HS-5 (cell line): ENCODE measurements at regions not wholly inside any gene's neighbourhood (a gene's known extent, or its start where the extent isn't known, plus 50 kb on each side); places are given as distances from the start of the nearest gene placed in this dataset.
"Not testable (repeated sequence)": the region's sequence is repeated elsewhere in the genome, so short reads cannot be mapped to it uniquely, and the experiment has no call there.

Experiments used
- DNase-seq: peaks from one replicate; pipeline ENCODE4 v3.0.0-alpha.2; 2012; ENCODE audit warnings: low read depth

DNA sequence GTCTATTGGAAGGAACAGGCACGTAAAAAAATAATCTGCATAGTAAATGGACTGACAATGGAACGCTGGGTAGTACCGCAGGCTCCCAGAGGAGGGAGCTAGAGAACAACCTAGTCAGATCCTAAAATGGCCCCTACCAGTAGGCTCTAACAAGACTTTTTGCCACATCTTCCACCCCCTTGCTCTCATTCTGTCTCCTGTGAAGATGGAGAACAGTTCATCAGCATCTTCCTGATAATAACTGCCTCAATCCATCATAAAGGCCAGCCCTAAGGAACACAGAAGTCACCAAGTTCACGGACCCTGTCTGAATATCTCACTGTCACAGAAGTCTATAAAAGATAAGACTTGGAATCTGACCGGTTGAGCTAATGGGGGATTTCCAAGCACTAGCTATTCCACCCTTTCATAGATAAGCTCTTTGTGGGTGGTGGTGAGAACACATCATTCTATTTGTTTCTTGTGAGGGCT lies 133.4 kb downstream of the SLC1A3 start:
- no peak for DNase-seq

DNA sequence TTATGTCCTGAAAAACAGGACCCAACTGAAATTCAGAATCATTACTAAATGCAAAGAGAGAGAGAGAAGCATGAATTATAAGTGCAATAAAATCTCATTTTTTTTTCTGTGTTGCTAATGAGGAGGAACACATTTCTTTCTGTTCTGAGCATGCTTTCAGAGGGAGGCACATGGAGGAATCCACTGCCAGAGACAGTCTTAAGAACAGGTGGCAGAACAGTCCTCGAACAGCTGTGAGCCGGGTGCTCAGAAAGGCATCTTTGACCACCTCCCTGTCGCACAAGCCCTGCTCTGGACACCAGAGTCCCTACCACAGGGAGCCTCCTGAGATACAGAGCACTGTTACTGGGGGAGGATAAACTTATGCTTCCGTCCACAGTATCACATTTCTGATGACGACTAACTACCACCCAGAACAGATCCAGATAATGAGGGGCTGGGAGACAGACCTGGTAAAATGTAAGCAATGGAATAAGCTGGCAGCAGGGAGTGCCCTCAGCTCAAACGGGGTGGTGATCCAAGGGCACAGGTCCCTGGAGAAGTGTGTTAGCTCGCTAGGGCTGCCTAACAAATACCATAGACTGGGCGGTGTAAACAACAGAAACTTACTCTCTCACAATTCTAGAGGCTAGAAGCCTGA lies 134.0 kb downstream of the SLC1A3 start:
- no peak for DNase-seq

DNA sequence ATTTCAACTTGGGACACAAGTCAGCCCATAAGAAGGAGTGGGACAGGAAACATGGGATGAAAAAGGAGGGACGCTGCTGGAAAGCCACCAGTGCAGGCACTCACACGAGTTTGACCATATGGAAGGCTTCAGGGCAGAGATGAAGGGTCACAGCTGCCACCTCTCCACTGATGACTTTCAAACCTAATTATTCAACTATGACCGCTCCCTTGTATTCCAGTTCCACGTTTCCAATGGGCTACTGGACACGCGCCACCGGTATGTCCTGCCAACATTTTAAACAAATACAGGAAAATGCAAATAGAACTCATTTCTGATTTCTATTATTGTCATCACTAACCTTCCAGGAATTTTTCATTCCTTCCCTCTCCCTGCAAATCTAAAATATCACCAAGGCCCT lies 134.7 kb downstream of the SLC1A3 start:
- DNase-seq = no peak

DNA sequence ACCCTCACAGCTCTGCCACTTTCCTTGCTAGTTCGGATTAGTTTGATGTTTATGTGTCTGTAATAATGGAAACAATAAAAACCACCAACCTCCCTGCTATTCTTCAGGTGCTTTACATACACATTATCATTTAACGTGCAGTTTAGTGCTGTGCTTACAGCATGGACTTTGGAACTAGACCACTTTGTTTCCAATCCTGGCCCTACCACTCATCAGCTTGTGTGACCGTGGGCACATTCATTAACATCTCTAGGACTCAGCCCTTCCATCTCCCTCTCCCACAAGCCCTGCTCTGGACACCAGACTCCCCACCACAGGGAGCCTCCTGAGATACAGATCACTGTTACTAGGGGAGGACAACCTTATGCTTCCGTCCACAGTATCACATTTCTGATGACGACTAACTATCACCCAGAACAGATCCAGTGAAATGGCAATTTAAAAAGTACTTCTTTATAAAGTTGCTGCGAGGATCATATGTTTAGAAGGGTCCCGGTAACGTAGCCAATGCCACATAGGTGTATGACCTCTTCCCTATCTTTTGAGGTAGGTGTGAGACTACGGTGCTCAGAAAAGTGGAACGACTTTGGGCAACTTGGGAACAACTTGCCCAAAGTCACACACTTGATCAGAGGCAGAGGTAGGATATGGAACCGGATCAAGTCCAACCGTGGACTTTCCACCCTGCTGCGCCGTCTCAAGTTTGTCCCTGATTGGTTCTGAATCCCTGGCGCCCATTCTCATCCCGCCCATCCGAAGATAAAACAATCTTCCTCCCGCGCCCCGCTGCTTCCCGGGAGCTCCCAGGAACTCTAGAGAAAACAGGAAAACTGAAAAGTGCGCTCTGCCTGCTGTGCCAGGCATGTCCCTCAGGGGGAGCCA lies 132.4 kb upstream of the NIPBL start:
- peak; percentile 64 for DNase-seq

DNA sequence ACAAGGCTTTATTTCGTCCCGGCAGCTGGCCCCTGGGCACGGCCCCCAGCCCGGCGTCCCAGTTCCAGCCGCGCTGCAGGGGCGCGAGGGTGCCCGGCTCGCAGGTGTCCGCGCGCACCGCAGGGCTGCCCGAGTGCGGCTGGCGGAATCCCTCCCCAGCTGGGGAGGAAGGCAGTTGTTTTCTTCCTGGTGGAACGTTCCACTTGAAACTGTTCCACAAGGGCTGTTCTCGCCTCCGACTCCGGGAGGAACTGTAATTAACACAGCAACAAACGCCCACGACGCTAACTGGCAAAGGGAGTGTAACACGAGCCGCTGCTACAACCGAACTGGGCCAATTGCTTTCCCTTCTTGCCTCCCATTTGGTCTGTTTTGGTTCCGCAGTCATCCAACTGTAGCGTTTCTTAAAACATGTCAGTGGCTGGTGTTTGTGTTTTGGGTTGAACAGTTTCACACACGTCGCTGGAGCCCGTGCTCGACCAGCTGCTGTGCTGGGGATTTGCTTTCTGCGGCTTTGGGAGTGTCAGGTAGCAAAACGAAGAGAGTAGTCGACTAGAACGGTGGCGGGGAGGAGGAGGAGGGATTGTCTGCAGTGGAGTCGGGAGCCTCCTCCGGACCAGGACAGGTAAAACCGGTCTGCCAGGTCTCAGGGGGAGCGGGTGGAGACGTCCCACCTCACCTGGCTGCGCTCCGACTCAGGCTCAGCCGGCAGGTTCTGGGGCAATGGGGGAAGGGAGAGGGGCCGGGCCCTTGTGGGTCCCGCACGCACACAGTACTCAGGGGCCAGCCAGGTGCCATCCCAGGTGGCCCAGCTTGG lies 131.6 kb upstream of the NIPBL start:
- no peak for DNase-seq

DNA sequence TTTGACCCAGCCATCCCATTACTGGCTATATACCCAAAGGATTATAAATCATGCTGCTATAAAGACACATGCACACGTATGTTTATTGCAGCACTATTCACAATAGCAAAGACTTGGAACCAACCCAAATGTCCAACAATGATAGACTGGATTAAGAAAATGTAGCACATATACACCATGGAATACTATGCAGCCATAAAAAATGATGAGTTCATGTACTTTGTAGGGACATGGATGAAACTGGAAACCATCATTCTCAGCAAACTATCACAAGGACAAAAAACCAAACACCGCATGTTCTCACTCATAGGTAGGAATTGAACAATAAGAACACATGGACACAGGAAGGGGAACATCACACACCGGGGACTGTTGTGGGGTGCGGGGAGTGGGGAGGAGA lies 128.8 kb upstream of the NIPBL start:
- DNase-seq = not testable (repeated sequence)

DNA sequence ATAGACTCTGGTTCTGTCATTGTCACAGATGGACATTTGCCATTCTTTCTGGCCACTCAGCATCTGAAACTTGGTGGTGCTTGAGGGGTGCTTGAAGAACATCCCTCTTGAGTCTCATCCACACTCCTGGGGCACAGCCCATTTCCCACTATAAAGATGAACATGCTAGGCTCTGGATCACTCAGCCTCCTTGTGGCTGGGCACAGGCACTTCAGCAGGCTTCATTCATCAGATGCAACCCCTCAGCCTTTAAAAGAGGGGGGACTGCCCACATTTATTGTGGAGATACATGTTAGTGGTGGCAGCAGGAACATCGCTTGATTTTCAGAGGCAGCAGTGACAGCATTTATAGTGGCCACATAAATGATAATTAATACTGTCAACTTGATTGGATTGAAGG lies 124.7 kb upstream of the NIPBL start:
- no peak for DNase-seq

DNA sequence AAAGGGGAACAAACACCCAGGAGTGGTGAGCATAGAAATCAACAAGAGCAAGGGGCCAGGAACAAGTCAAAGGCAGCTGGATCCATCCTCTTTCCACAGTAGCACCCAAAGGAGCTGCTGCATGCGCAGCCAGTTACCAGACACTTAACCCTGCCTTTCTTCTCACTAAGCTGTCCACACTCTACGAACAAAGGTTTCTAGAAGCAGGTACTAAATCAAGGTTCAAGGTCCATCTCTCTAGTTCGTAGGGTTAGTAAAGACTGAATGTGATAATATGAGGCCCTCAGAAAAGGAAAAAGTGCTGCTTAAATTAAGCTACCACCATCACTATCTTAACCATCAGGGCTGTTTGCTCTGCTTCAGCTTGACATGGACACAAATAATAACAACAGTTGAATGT lies 121.2 kb upstream of the NIPBL start:
- DNase-seq = no peak

DNA sequence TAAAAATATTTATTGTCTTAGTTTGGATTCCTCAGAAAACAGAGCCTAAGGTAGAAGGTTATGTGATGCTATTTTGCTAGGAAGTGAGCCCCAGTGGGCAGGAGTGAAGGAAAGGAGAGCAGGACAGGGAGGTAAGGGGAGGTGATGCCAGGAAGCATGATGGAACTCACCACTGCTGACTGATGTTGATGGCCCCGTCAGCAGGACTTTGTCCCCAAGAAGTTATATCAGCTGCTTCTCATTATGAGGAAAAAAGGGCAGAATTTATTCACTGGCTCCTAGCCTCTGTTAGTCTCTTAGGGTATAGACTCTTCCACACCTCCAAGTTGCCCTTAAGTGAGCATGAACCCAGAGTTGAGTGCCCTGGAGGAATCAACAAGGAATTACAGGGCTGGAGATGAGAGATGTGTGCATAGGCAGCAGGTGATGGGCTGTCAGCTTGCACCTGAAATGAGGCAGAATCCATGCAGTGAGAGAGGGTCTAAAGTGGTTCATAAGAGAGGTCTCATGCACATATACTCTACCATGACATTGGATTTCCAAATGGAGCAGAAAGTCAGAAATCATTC lies 120.6 kb upstream of the NIPBL start:
- no peak for DNase-seq

DNA sequence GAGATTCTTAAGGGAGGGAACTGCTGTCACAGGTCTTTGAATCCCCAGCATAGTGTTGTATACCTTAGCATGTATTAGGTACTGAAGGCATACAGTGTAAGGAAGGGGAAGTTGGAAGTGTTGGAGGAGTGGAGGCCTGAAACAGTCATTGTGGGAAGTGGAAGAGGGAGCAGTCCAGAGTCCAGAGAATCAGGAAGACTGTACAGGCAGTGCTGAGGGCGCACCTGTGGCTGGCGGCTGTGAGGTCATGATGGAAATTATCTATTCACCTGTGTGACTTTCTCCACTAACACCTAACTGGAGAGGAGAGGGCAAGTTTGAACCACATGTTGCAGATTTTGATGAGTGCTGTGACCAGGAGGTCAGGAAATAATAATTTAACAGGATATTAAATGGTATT lies 119.7 kb upstream of the NIPBL start:
- DNase-seq = no peak

DNA sequence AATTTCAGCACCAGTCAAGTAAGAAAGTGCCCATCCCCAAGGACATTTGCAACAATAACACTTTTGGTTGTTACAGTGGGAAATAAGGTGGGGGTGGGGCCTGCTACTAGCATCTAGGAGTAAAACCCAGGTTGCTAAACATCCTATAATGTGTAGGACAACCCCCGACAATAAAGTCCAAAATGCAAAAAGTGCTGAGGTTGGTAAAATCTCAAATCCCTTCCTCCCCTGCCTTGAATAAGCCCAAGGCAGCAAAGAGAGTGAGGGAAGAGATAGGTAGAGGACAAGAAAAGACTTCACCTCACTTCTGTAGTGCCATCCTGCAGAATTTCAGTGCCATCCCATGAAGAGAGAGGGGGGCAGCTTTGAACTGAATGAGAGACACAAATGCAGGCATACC lies 117.5 kb upstream of the NIPBL start:
- no peak for DNase-seq

DNA sequence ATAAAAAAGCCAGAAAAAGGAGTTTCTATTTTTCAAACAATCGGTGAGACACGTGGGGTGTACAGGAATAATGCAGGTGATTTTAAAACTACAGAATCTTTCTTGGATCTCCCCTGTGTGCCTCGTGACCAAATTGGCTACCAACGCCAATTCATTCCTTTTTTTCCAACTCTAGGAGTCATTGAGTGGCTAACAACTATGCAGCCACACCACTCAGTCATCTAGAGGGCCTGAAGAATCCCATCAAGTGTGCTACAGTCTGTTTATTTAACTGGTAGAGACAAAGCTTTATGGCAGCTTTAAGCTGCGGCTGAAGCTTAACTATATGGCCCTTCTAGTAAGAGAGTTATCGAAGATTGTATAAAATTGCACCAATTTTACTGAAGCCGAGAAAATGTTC lies 113.1 kb upstream of the NIPBL start:
- DNase-seq = no peak

DNA sequence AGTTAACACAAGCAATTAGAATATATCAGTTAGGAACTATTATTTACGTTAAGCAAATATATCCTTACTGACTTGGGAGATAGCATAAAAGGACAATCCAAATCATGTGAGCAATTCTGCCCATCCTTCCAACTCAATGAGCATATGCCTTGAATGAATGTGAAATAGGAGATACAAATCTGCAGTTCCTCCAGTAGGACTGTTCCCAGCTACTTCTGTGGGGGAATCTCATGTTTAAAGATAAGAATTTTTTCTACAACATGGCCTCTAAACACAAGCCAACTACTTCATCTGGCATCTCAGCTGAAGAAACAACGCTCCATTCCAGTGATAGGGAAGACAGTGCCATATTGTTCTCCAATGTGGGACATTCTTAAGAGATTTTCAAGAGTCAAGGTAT lies 110.7 kb upstream of the NIPBL start:
- no peak for DNase-seq

DNA sequence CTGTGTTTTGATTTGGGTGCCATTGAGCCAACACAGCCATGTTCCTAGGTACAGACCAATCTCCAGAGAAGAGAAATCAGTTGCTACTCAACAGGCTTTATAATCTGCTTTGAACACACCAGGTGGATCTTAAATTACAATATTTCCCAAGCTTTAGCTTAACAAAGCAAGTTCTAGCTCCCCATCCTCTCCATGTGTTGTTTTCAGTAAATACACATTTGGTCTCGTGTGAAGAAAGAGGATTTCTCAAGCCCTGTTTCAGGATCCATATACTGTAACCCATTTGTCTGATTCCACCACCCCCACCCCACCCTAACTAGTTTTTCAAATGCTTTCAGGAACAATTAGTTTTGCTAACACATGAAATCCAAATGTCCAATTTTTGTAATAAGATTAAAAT lies 109.6 kb upstream of the NIPBL start:
- no peak for DNase-seq

DNA sequence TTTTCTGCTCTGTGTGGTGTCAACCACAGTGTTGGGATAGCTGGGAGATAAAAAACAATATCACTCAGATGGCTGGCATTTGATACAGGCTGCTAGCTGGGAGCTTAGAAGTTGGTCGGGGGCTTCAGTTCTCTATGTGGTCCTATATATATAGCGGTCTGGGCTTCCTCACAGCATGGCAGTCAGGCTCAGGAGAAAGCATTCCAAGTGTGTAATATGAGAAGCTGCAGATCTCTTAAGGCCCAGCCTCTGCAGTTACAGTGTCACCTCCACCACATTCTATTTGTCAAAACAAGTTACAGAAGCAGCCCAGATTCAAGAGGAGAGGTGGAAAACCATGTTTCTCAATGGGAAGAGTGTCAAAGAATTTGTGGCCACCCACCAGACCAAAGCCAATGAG lies 108.1 kb upstream of the NIPBL start:
- DNase-seq = no peak

DNA sequence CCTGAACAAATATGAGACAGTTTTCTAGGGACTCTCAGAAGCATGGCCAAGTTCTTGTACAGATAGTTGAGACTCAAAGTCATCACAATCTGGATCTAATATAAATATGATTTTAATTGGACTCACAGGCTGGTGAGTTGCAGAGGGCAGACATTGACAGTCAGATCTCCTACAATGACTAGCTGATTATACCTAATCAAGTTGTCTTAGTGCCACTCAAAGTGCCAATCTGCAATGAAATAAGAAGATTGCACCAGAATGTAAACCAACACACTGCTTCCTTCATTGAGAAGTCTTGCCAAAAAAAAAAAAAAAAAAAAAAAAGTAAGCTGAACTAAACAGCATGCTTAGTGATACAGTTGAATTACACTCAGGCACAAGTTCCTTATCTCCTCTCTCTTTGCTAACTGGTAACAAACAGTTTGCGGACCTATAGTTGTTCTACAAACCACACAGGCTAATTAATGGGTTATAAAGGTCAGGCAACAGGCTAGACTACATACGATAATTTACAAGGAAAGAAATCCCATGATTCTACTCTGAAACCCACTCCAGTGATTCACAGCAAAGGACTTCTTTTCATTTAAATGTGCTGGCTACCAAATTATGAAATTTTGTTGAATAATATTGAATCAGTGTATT lies 107.3 kb upstream of the NIPBL start:
- DNase-seq = no peak

DNA sequence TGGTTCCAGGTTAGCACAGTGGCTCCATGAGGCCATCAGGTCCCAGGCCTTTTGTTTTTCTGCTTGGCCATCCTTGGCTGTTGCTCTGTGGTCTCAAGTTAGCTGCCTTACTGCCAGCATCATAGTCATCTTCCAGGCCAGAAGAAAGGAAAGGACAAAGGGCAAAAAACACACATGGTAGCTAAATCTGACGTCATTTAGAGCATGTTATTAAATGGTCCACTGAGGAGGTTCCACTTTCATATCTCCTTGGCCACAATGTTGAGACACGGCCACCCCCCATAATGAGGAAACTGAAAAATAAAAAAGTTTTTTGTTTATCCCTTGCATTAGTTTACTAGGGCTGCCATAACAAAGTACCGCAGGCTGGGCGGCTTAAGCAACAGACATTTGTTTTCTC lies 106.4 kb upstream of the NIPBL start:
- no peak for DNase-seq

DNA sequence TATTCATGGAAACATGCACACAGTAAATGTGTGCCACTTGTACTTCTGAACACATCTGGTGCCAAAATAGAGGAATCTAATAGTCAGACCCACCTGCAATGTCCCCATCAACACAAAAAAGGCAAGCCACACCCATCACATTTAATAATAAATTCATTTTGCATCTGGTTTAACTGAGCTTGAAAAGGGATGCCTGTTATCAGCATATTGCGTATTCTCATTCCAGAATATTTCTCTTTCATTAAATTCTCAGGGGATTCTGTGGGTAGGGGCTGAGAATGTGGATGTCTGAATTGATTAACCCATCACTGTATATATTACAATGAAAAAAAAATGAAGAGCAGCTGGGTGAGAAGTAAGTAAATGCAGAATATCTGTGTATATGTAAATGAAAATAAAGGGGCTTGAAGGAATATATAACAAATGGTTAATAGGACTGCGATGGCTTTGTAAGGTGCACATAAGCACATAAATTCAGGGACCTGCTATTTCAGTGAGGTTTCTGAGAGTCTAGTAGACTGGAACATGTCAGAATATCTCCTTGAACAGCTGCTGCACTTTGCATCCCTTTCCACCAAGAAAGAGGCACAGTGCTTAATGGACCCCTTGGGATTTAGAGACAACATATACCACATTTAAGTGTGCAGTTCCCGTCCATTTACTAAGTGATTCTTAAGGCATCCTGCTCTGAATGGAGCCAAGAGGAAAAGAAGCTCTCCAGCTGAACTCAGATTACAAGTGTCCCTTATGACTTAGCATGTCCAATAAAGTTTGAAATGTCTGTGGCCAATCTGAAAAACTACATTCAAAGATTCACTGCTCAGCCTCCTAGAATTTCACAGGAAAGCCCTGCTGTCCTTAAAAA lies 104.1 kb upstream of the NIPBL start:
- DNase-seq = no peak

DNA sequence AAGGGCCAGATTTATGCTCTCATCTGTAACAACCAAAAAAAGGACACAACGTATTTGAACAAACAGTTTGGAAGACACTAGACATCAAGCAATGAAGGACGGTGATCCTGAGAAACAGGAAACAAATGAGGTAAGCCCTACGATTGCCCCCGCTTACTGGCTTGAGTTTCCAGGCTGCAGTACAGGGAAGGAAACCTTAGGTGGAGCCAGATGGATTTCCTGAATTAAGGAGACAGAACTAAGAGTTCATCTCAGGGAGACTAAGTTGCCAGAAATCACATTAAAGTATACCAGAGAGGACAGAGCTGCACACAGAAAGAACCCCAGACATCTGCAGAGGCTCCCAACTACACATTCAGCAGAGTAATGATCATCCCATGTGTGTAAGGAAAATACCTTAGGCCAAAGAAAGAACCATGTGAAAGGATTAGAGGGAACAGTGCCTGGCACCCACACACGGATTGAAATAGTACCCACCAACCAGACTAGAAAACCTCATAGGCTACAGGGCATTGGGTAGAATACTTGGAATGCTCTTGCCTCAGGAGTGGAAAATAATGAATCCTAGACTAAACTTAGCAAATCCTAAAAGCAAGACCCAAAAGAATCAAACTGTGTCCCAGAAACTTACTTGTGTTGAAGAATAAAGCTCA lies 99.3 kb upstream of the NIPBL start:
- DNase-seq = no peak

DNA sequence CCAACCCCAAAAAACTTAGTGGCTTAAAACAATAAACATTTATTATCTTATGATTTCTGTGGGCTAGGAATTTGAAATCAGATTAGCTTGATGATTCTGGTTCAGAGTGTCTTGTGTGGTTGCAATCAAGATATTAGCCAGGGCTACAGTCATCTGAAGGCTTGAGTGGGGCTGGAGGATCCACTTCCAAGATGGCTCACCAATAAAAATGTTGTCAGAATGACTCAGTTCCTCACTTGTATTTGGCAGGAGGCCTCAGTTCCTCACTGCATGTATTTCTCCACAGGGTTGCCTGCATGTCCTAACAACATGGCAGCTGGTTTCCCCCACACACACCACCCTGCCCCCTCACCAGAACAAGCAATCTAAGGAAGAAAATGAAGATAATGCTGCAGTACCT lies 98.2 kb upstream of the NIPBL start:
- no peak for DNase-seq
